ENCODE measurements at regions not wholly inside any gene's neighbourhood (a gene's known extent, or its start where the extent isn't known, plus 50 kb on each side); places are given as distances from the start of the nearest gene placed in this dataset.

GRCh38 chr10:7477538-7478334, 66.9 kb upstream of the SFMBT2 start:
- DNase-seq: no peak

GRCh38 chr10:7475939-7476338, 65.1 kb upstream of the SFMBT2 start:
- no peak for DNase-seq

- peak; percentile 67 for DNase-seq
Measured at GRCh38 chr10:7475046-7475911, 64.4 kb upstream of the SFMBT2 start.

- no peak for DNase-seq
Measured at GRCh38 chr10:7474388-7474787, 63.6 kb upstream of the SFMBT2 start.

- no peak for DNase-seq
Measured at GRCh38 chr10:7473474-7473873, 62.6 kb upstream of the SFMBT2 start.

GRCh38 chr10:7471720-7472367, 61.0 kb upstream of the SFMBT2 start:
- no peak for DNase-seq

GRCh38 chr10:7470371-7470770, 59.5 kb upstream of the SFMBT2 start:
- no peak for DNase-seq

- DNase-seq: no peak
Measured at GRCh38 chr10:7467031-7467667, 56.3 kb upstream of the SFMBT2 start.

GRCh38 chr10:7464691-7465090, 53.9 kb upstream of the SFMBT2 start:
- DNase-seq: no peak

Data from retina (tissue), 1 donor.